ENCODE measurements at regions not wholly inside any gene's neighbourhood (a gene's known extent, or its start where the extent isn't known, plus 50 kb on each side); places are given as distances from the start of the nearest gene placed in this dataset.
A peak's percentile ranks its signal among the peaks of the same experiment; 100 is the strongest.

DNA sequence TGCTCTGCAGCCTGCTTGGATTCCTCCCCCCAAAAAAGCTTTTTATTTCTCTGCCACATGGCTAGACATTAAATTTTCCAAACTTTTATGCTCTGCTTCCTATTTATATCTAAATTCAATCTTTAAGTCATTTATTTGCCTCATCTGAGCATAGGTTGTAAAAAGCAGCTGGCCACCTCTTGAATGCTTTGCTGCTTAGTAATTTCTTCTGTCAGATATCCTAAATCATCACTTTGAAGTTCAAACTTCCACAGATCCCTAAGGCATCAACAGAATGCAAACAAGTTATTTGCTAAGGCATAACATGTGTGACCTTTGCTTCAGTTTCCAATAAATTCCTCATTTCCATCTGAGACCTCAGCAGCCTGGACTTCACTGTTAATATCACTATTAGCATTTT is 209.6 kb downstream of the FSCB start:
- no peak for DNase-seq (ENCODE audit: low read depth)

- DNase-seq (ENCODE audit: low read depth), result no peak
Observed at GRCh38 chr14:44291366-44291915, 215.6 kb downstream of the FSCB start.

- DNase-seq (ENCODE audit: low read depth), result no peak
Observed at GRCh38 chr14:44287858-44288257, 219.2 kb downstream of the FSCB start.

DNA sequence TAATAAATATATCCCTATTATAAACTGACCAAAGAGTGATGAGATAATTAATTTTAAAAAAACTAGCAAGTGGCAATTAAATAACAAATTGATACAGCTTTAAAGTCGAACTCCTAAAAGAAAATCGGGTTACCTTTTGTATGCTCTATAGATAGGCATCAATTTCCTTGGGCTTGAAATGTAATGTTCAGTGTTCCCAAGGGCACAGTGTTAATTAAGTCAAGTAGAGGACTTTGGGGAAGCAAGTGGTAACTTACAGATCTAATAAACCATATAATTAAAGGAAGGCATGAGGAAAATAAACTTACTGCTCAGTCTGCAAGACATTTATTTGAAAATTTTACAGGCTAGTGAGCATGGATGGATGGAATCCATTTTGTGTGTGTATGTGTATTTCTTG is 220.9 kb downstream of the FSCB start:
- no peak for DNase-seq (ENCODE audit: low read depth)

- no peak for DNase-seq (ENCODE audit: low read depth)
Observed at GRCh38 chr14:44283836-44284235, 223.2 kb downstream of the FSCB start.

- DNase-seq (ENCODE audit: low read depth), result no peak
Observed at GRCh38 chr14:44279357-44279756, 227.7 kb downstream of the FSCB start.

- DNase-seq (ENCODE audit: low read depth), result no peak
Observed at GRCh38 chr14:44271637-44272036, 235.4 kb downstream of the FSCB start.

DNA sequence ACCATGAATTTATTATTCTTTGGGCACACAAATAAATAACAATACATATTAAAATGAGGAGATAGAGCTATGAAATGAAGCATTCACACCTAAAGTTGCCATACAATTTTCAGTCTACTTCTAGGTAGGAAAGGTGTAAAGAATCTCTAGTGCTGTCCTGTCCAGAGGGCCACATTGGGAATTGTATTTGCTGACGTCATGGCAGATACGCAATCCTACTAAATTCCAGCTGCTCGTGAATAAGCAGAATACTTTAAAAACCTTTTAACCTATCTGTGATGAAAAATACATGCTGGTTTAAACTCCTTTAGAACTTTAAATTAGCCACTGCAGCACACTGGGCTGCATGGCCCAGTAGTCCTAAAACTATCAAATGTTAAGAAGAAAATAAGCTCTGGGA is 236.1 kb downstream of the FSCB start:
- DNase-seq (ENCODE audit: low read depth), result no peak

DNA sequence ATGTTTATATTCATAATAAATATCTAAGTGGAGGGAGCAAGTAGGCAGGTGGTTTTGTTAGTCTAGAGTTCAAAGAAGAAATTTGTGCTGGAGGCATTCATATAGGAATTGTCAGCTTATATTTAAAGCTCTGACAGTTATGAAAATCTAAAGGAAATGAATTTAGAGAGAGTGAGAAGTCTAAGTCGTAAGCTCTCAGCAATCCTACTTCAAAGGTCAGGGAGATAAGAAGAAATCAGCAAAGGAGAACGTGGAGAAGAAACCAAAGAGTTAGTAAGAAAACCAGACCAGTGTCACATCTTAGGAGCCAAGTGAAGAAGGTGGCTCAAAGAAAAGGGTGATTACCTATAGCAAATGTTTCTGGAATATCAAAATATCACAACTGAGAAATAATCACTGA is 241.8 kb downstream of the FSCB start:
- DNase-seq (ENCODE audit: low read depth), result no peak

DNA sequence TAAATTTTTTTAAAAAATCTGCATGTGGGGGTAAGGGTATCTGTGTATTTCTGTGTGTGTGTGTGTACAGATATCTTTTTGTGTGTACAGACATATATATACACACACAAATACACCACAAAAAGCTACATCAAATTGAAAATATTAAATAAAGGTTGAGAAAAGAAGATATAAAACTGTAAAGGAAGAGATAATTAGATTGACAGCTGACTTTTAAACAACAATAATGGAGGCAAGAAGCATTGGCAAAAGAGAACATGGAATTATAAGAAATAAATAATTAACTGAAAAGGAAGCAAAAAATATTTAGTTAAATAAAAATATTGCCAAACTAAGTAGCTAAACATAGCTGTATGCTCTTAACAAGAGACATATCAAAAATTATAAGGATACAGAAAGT is 291.4 kb downstream of the FSCB start:
- no peak for DNase-seq (ENCODE audit: low read depth)

DNA sequence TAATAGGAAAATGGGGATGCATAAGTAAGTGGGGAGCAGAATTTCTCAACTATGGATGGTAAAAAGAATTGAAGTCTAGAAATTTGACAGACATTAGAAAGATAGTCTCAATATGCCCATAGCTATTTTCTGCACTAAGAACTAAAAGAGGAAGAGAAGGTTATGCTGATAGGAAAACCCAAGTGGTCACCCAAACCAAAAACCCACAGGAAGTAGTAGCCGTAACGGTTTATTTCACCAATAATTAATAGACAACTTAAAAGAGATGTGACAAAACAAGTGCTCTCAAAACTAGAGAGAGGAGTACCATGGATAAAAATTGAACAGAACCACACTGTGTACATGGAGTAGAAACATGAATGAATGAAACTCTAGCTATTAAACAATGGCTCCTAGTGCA is 295.4 kb downstream of the FSCB start:
- DNase-seq (ENCODE audit: low read depth), result no peak

DNA sequence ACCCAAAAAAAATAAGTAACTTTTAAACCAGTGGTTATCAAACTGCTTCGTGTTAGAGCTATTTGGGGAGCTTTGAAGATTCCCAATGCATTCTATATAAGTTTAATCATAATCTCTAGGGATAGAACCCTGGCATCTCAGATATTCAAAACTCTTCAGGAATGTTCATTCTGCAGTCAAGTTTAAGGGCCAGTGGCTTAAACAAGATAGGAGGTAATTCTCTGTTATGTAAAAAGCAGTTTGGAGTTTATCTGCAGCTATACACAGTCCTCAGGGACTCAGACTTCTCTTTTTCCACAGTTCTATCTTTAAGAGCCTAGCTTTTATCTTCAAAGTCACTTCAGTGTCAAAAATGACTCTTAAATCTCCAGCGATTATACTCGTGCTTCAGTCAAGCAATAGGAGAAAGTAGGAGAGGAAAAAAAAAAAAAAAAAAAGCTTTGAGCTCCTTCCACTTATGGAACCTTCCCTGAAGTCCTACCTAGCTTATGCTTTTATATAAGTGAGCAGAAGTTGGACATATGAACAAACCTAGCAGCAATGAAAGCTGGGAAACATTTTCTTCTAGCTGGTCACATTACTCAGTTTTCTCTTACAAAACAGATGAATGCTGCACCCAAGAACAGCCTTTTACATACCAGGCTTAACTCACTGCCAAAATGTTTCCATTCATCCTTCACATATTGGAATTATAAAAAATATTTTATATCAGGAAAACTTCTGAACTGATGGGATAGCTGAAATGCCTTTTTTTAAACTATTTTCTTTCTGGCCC is 302.8 kb downstream of the FSCB start:
- DNase-seq (ENCODE audit: low read depth), result peak; percentile 29

GRCh38 chr14:44180975-44181374 is 326.1 kb downstream of the FSCB start:
- DNase-seq (ENCODE audit: low read depth), result no peak

GRCh38 chr14:44170556-44170955 is 336.5 kb downstream of the FSCB start:
- no peak for DNase-seq (ENCODE audit: low read depth)

DNA sequence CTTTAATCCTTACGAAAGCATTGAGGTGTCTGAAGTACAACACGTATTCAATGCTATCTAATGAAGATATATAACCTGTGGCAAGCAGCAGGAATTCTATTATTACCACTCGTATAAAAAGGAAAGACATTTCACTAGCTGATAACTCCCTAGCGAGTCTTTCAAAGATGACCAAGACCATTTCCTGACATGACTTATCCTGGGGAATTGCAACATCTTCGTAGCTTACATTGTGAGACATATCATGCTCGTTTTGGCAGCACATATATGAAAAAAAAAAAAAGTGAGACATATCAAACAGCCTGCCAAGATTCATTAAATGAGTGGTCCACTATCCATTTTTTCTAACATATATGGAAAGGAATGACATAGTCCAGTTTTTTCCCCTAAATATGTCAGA is 337.0 kb downstream of the FSCB start:
- no peak for DNase-seq (ENCODE audit: low read depth)

- DNase-seq (ENCODE audit: low read depth), result no peak
Observed at GRCh38 chr14:44168566-44168965, 338.5 kb downstream of the FSCB start.

GRCh38 chr14:44166611-44167010 is 340.5 kb downstream of the FSCB start:
- DNase-seq (ENCODE audit: low read depth), result no peak

DNA sequence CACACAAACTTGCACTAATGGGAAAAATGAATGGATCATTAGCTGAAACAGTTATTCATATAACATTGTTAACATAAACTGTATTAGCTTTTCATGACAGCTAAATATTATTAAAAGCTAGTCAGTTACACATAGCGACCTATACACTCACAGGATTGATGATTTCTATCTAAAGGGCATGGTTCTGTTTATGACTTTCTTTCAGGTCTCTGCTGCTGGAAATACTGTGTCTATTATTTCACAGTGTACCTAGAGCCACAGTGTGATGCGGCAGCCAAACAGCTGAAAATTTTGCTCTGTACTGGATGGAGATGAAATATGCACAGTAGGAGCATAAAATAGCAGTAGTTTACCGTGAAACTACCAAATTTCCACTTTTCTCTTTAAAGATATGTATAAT is 341.1 kb downstream of the FSCB start:
- DNase-seq (ENCODE audit: low read depth), result no peak

DNA sequence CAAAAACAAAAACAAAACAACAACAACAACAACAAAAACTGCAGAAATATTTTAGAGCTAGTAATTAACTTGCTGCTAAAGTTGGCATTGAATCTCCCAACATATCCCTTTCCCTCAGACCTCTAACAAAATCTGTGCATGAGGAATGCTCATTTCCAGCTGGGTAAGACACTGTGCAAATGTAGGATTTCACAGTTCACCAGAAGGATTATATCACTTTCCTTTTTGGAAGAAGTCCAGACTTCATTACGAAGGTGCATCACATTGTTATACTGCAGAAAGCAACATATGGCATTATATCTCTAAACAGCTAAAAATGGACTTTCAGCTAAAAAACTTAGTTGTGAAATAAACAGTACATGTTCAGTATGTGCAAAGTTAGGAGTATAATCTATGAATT is 341.8 kb downstream of the FSCB start:
- no peak for DNase-seq (ENCODE audit: low read depth)

- no peak for DNase-seq (ENCODE audit: low read depth)
Observed at GRCh38 chr14:44163946-44164345, 343.1 kb downstream of the FSCB start.

GRCh38 chr14:44162197-44162596 is 344.9 kb downstream of the FSCB start:
- DNase-seq (ENCODE audit: low read depth), result no peak

- DNase-seq (ENCODE audit: low read depth), result no peak
Observed at GRCh38 chr14:44154874-44155273, 352.2 kb downstream of the FSCB start.

- DNase-seq (ENCODE audit: low read depth), result no peak
Observed at GRCh38 chr14:44154446-44154845, 352.6 kb downstream of the FSCB start.
